ENCODE measurements at regions not wholly inside any gene's neighbourhood (a gene's known extent, or its start where the extent isn't known, plus 50 kb on each side); places are given as distances from the start of the nearest gene placed in this dataset.

- no peak for TF ChIP-seq REST (IDR thresholded peaks at IDR 0.05; ENCODE audit: low read depth)
- no peak for TF ChIP-seq POLR2A (IDR thresholded peaks at IDR 0.05; ENCODE audit: borderline replicate concordance, extremely low read depth, insufficient read depth, insufficient read length)
- TF ChIP-seq, protein P1, sequence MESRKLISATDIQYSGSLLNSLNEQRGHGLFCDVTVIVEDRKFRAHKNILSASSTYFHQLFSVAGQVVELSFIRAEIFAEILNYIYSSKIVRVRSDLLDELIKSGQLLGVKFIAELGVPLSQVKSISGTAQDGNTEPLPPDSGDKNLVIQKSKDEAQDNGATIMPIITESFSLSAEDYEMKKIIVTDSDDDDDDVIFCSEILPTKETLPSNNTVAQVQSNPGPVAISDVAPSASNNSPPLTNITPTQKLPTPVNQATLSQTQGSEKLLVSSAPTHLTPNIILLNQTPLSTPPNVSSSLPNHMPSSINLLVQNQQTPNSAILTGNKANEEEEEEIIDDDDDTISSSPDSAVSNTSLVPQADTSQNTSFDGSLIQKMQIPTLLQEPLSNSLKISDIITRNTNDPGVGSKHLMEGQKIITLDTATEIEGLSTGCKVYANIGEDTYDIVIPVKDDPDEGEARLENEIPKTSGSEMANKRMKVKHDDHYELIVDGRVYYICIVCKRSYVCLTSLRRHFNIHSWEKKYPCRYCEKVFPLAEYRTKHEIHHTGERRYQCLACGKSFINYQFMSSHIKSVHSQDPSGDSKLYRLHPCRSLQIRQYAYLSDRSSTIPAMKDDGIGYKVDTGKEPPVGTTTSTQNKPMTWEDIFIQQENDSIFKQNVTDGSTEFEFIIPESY (IDR thresholded peaks at IDR 0.05; ENCODE audit: extremely low read depth, insufficient replicate concordance, low read length), result no peak
- no peak for TF ChIP-seq EGR1 (IDR thresholded peaks at IDR 0.05; ENCODE audit: low read depth)
- TF ChIP-seq JUND (IDR thresholded peaks at IDR 0.05), result no peak
- TF ChIP-seq ZFX (IDR thresholded peaks at IDR 0.05), result no peak
- TF ChIP-seq EZH2 (IDR thresholded peaks at IDR 0.05), result no peak
Observed at GRCh38 chr10:107436568-107436967, 272.1 kb upstream of the SORCS1 start (continued).

DNA sequence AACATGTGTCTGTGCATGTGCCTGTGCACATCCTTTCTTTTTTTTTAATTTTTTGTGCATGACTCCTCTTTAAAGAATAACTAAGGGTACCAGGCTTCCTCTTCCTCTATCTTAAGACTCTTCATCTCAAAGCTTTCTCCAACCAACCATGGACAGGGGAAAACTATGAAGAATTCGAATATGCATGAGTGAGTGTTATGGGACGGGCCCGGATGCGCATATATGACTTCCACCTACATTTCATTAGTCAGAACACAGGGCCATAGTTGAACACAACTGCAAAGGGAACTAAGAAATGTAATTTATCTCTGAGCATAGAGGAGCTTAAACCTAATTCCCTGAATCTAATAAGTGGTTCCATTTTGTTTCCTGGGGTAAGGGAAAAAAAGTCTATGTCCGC lies 270.3 kb upstream of the SORCS1 start:
- H3K36me3 ChIP-seq (ENCODE audit: control insufficient read depth in 1 of 2, insufficient read depth in 2 of 2, low read length in 2 of 2), result no peaks in the 10 kb centered on the region
- POLR2A ChIA-PET, result no interaction called here
- H3K4me2 ChIP-seq (ENCODE audit: low read length), result no peak overlapping the region
- no peak overlapping the region for H2AFZ ChIP-seq (ENCODE audit: low read depth, low read length, poor library complexity, severe bottlenecking)
- TF ChIP-seq, protein P2, sequence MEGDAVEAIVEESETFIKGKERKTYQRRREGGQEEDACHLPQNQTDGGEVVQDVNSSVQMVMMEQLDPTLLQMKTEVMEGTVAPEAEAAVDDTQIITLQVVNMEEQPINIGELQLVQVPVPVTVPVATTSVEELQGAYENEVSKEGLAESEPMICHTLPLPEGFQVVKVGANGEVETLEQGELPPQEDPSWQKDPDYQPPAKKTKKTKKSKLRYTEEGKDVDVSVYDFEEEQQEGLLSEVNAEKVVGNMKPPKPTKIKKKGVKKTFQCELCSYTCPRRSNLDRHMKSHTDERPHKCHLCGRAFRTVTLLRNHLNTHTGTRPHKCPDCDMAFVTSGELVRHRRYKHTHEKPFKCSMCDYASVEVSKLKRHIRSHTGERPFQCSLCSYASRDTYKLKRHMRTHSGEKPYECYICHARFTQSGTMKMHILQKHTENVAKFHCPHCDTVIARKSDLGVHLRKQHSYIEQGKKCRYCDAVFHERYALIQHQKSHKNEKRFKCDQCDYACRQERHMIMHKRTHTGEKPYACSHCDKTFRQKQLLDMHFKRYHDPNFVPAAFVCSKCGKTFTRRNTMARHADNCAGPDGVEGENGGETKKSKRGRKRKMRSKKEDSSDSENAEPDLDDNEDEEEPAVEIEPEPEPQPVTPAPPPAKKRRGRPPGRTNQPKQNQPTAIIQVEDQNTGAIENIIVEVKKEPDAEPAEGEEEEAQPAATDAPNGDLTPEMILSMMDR (IDR thresholded peaks at IDR 0.05 in 2 of 3, conservative IDR thresholded peaks at IDR 0.05 in 1 of 3; ENCODE audit: borderline replicate concordance in 1 of 3, insufficient read depth in 1 of 3, low read depth in 2 of 3, low read length in 2 of 3), result no peak
- TF ChIP-seq POLR2AphosphoS5 (IDR thresholded peaks at IDR 0.05; ENCODE audit: low read depth, low read length), result no peak
- no peak for TF ChIP-seq EGR1 (IDR thresholded peaks at IDR 0.05; ENCODE audit: low read depth)
- TF ChIP-seq, protein P1 (IDR thresholded peaks at IDR 0.05; ENCODE audit: extremely low read depth, insufficient replicate concordance, low read length), result no peak
- no peak for TF ChIP-seq MAX (IDR thresholded peaks at IDR 0.05)
- no peaks in the 10 kb centered on the region for H3K9me2 ChIP-seq (ENCODE audit: insufficient read depth)
- RAD21 ChIA-PET (ENCODE audit: low non-redundant PET in 1 of 2, low total read pairs in 2 of 2, uncharacterized antibody in 2 of 2, unreplicated experiment in 2 of 2), result no interaction called here
- peaks cover 42 to 58% of the 10 kb centered on the region in 2 experiments; a peak in 3 of 4 replicates for H3K9me3 ChIP-seq (ENCODE audit: control insufficient read depth in 1 of 2, insufficient read depth in 1 of 2, low read depth in 1 of 2, low read length in 2 of 2)
- H3K4me3 ChIP-seq (replicated peaks in 1 of 2; ENCODE audit: low read depth in 1 of 2, low read length in 2 of 2), result no peak overlapping the region
- no peak for DNase-seq (ENCODE audit: low read depth, low spot score)
- H3K27ac ChIP-seq (ENCODE audit: low read depth, low read length), result no peak overlapping the region
- H4K20me1 ChIP-seq (ENCODE audit: insufficient read depth), result no peaks in the 10 kb centered on the region
- H3K27me3 ChIP-seq (ENCODE audit: insufficient read depth, low read length), result no peaks in the 10 kb centered on the region
- H3K79me2 ChIP-seq (ENCODE audit: insufficient read depth, low read length), result no peaks in the 10 kb centered on the region
- intact Hi-C loops (cut with micrococcal nuclease), result no loop called here
- no peak for ATAC-seq
- no peak overlapping the region for H3K9ac ChIP-seq (ENCODE audit: low read length)
- H3K4me1 ChIP-seq (ENCODE audit: control insufficient read depth in 1 of 2, insufficient read depth in 2 of 2, low read length in 2 of 2), result no peaks in the 10 kb centered on the region
- CTCF ChIA-PET, result no interaction called here
- no TSS peak for BruUV-seq (replicated peaks)

Measured in HCT116 (cell line).